ENCODE measurements at regions not wholly inside any gene's neighbourhood (a gene's known extent, or its start where the extent isn't known, plus 50 kb on each side); places are given as distances from the start of the nearest gene placed in this dataset.
"Not testable (repeated sequence)": the region's sequence is repeated elsewhere in the genome, so short reads cannot be mapped to it uniquely, and the experiment has no call there.

DNA sequence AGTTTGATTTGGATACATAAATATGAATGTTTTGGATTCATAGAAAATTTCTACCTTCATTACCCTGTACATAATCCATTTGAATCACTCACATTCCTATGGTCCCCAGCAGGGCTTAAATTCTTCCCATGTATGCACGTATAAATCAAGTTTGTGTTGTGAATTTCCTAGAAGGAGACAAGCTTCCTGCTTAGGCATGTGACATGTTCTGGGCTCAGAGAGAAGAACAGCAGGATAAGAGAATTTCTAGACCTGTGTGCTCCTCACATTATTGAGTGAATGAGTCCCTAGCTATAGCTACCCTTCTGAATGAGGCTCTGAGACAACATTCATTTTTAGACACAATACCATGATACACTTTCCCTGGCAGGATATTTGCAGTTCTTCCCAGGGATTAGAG is 229.1 kb downstream of the YTHDC2 start:
- Mint-ChIP-seq H3K27me3 (ENCODE audit: low read depth) (no peaks in the 10 kb centered on the region), H3K4me3 (ENCODE audit: low read depth) (no peak overlapping the region), H3K4me1 (ENCODE audit: low read depth) (no peaks in the 10 kb centered on the region), H3K9me3 (no peaks in the 10 kb centered on the region), H3K36me3 (ENCODE audit: low read depth) (no peaks in the 10 kb centered on the region), H3K27ac (no peak overlapping the region)
- intact Hi-C loops (cut with micrococcal nuclease), result no loop called here
- no peak for DNase-seq (ENCODE audit: low spot score)

DNA sequence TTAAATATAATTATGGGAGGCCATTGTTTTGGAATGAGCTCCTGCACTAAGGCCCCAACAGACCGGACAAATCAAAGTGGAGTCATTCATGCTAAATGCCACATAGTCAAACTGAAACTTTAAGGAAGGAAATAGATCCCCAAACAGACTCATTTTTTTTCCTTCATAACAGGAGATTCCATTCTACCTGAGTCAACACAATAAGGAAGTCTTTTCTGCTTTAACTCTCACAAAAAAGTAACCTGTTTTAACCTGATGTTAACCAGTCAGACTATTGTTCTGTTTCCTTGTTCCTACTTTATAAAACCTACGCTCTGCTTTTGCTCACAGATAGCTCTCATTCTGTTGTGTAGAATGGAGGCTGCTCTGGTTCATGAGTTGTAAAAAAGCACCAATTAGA is 234.9 kb downstream of the YTHDC2 start:
- Mint-ChIP-seq H3K27me3 (ENCODE audit: low read depth) (no peaks in the 10 kb centered on the region), H3K36me3 (ENCODE audit: low read depth) (no peaks in the 10 kb centered on the region), H3K9me3 (no peaks in the 10 kb centered on the region), H3K4me1 (ENCODE audit: low read depth) (no peaks in the 10 kb centered on the region), H3K27ac (no peak overlapping the region), H3K4me3 (ENCODE audit: low read depth) (no peak overlapping the region)
- DNase-seq (ENCODE audit: low spot score), result no peak
- intact Hi-C loops (cut with micrococcal nuclease), result no loop called here

DNA sequence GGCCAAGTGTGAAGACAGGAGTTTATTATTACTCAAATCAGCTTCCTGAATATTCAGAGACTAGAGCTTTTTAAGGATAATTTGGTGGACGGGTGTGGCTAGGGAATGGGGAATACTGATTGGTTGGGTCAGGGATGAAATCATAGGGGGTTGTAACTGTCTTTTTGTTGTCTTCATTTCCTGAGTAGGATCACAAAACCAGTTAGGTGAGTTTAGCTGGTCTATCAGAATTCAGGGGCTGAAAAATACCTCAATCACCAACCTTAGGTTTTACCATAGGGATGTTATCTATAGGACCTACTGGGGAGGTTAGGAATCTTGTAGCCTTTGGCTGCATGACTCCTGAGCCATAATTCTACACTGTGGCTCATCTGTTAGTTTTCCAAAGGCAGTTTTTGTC is 235.8 kb downstream of the YTHDC2 start:
- Mint-ChIP-seq H3K27ac (no peak overlapping the region), H3K4me1 (ENCODE audit: low read depth) (no peaks in the 10 kb centered on the region), H3K9me3 (no peaks in the 10 kb centered on the region), H3K36me3 (ENCODE audit: low read depth) (no peaks in the 10 kb centered on the region), H3K27me3 (ENCODE audit: low read depth) (no peaks in the 10 kb centered on the region), H3K4me3 (ENCODE audit: low read depth) (no peak overlapping the region)
- intact Hi-C loops (cut with micrococcal nuclease), result no loop called here
- DNase-seq (ENCODE audit: low spot score), result no peak

DNA sequence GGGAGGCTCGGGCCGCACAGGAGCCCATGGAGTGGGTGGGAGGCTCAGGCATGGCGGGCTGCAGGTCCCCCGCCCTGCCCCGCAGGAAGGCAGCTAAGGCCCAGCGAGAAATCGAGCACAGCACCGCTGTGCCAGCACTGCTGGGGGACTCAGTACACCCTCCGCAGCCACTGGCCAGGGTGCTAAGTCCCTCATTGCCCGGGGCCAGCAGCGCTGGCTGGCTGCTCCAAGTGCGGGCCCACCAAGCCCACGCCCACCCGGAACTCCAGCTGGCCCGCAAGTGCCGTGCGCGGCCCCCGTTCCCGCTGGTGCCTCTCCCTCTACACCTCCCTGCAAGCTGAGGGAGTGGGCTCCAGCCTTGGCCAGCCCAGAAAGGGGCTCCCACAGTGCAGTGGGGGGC is 239.7 kb downstream of the YTHDC2 start:
- not testable (repeated sequence) for H3K9me3 Mint-ChIP-seq; H3K4me3 Mint-ChIP-seq (ENCODE audit: low read depth)

DNA sequence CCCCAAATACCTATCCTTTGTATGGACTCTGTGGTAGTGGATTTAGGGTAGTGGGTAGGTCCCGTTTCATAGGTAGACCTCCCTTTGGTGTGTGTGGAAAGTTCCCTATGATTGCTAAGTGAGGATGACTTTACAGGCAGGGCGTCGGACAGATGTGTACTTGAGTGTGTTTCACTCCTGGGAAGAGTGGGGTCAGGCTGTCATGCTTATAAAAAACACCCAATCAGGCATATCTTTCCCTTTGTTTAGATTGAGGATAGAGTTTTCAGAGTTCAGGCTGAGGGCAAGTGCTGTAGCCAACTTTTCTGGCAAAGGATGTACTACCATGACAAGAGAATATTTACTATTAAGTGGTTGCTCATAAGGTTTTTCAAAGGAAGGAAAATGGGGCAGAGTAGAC is 242.0 kb downstream of the YTHDC2 start:
- Mint-ChIP-seq H3K36me3 (ENCODE audit: low read depth) (no peaks in the 10 kb centered on the region), H3K27ac (no peak overlapping the region), H3K27me3 (ENCODE audit: low read depth) (no peaks in the 10 kb centered on the region), H3K4me3 (ENCODE audit: low read depth) (no peak overlapping the region), H3K4me1 (ENCODE audit: low read depth) (no peaks in the 10 kb centered on the region), H3K9me3 (no peaks in the 10 kb centered on the region)
- intact Hi-C loops (cut with micrococcal nuclease), result no loop called here
- DNase-seq (ENCODE audit: low spot score), result no peak

More for the DNA sequence above, 239.7 kb downstream of the YTHDC2 start:
- H3K4me1 Mint-ChIP-seq (ENCODE audit: low read depth); intact Hi-C loops (cut with micrococcal nuclease); H3K27ac Mint-ChIP-seq; H3K36me3 Mint-ChIP-seq (ENCODE audit: low read depth); H3K27me3 Mint-ChIP-seq (ENCODE audit: low read depth); DNase-seq (ENCODE audit: low spot score): not testable (repeated sequence)

DNA sequence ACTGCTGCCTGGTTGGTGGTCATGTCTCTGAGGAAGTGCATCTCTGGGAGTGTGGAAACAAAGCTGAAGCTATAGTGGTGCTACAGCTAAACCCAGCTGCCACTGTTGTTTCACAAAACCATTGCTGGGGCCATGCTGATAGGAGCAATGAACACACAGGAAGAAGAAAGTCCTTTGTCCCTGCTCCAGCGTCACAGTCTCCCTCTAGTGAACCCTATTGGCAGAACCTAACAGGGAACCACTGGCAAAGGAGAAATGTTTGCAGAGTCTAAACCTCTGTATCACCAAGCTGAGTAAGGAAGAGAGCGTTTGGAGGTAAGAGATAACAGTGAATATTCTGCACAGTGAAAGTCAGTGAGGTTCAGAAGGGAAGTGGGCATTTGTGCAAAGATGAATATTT is 244.0 kb downstream of the YTHDC2 start:
- no peak overlapping the region for H3K27ac Mint-ChIP-seq
- H3K4me3 Mint-ChIP-seq (ENCODE audit: low read depth), result no peak overlapping the region
- H3K36me3 Mint-ChIP-seq (ENCODE audit: low read depth), result no peaks in the 10 kb centered on the region
- intact Hi-C loops (cut with micrococcal nuclease), result no loop called here
- no peak for DNase-seq (ENCODE audit: low spot score)
- no peaks in the 10 kb centered on the region for H3K9me3 Mint-ChIP-seq
- H3K27me3 Mint-ChIP-seq (ENCODE audit: low read depth), result no peaks in the 10 kb centered on the region
- H3K4me1 Mint-ChIP-seq (ENCODE audit: low read depth), result no peaks in the 10 kb centered on the region

DNA sequence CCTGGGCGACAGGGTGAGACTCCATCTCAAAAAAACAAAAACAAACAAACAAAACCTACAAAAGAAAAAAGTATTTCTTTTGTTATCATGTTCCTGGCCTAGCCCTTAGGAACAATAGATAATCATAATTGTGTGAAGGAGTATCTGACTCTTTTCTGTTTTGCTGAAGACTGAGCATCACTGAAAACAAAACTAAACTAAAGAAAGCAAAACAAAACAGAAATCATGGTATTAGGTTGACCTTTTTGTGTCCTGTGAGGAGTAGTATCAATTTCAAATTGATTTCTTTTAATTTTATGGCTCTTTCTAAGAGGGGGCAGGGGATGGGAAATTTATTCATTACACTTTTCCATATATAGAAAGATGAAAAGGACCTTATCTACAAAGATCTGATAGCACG is 246.0 kb downstream of the YTHDC2 start:
- intact Hi-C loops (cut with micrococcal nuclease), result no loop called here
- Mint-ChIP-seq H3K27me3 (ENCODE audit: low read depth) (no peaks in the 10 kb centered on the region), H3K27ac (no peak overlapping the region), H3K9me3 (no peaks in the 10 kb centered on the region), H3K4me3 (ENCODE audit: low read depth) (no peak overlapping the region), H3K4me1 (ENCODE audit: low read depth) (no peaks in the 10 kb centered on the region), H3K36me3 (ENCODE audit: low read depth) (no peaks in the 10 kb centered on the region)
- no peak for DNase-seq (ENCODE audit: low spot score)

DNA sequence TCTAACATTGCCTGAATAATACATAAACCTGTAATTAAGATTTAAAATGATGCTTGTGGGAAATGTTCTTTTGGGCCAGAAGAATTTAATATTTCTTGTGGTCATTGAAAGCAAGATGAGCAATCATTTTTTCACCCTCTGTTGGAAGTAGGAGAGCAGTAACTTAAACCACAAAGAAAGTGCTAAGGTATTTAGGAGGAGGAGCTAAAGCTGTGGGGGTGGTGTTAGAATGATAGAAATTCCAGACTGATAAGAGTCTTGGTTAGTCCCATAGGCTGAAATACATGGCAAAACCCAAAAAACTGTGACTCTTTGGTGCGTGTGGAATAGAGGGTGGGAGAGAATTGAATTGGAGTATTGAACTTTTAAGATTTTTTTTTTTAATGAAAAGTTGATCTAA is 247.0 kb downstream of the YTHDC2 start:
- Mint-ChIP-seq H3K36me3 (ENCODE audit: low read depth) (no peaks in the 10 kb centered on the region), H3K4me3 (ENCODE audit: low read depth) (no peak overlapping the region)

DNA sequence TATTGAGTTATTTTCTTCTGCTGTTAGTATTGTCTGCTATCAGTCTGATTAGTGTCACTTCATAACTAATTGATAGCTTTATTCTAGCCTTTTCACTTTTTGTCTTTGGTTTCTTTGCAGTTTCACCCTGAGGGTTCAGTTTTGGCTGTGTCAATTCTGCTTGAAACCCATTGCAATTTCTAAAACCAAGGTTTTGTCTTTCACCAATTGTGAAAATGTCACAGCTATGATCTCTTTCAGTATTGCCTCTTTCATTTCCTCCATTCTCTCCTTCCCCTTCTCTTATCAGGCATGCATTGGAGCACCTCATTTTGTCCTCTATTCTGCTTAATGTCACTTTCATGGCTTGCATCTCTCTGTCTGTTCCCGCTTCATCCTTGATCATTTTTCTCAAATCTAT is 248.1 kb downstream of the YTHDC2 start:
- Mint-ChIP-seq H3K9me3 (no peaks in the 10 kb centered on the region), H3K27me3 (ENCODE audit: low read depth) (no peaks in the 10 kb centered on the region), H3K27ac (no peak overlapping the region), H3K4me3 (ENCODE audit: low read depth) (no peak overlapping the region), H3K4me1 (ENCODE audit: low read depth) (no peaks in the 10 kb centered on the region), H3K36me3 (ENCODE audit: low read depth) (no peaks in the 10 kb centered on the region)
- intact Hi-C loops (cut with micrococcal nuclease), result no loop called here
- DNase-seq (ENCODE audit: low spot score), result no peak

More for the DNA sequence above, 247.0 kb downstream of the YTHDC2 start:
- no peak for DNase-seq (ENCODE audit: low spot score)
- no peaks in the 10 kb centered on the region for H3K27me3 Mint-ChIP-seq (ENCODE audit: low read depth)
- intact Hi-C loops (cut with micrococcal nuclease), result no loop called here
- H3K4me1 Mint-ChIP-seq (ENCODE audit: low read depth), result no peaks in the 10 kb centered on the region
- H3K9me3 Mint-ChIP-seq, result no peaks in the 10 kb centered on the region
- no peak overlapping the region for H3K27ac Mint-ChIP-seq

DNA sequence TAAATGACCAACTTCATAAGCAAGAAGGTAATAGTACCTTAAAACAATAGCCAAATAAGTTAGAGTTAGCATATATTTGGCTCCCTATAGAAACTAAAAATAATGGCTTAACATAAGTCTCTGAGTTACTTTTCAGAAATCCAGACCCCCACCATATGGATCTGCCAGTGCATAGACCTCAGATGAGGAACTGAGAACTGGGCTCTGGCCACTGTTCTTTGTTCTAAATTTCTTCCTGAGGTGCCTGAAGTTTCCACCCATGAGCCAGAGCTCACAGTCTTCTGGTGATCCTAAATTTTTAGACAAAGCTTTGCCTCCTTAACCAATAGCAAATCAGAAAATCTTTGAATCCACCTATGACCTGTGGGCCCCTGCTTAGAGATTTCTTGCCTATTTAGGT is 250.9 kb downstream of the YTHDC2 start:
- H3K4me3 Mint-ChIP-seq (ENCODE audit: low read depth), result no peak overlapping the region
- H3K9me3 Mint-ChIP-seq, result peaks cover 5% of the 10 kb centered on the region
- H3K27ac Mint-ChIP-seq, result no peak overlapping the region
- DNase-seq (ENCODE audit: low spot score), result no peak
- H3K4me1 Mint-ChIP-seq (ENCODE audit: low read depth), result no peaks in the 10 kb centered on the region
- intact Hi-C loops (cut with micrococcal nuclease), result no loop called here
- no peaks in the 10 kb centered on the region for H3K27me3 Mint-ChIP-seq (ENCODE audit: low read depth)
- no peaks in the 10 kb centered on the region for H3K36me3 Mint-ChIP-seq (ENCODE audit: low read depth)

DNA sequence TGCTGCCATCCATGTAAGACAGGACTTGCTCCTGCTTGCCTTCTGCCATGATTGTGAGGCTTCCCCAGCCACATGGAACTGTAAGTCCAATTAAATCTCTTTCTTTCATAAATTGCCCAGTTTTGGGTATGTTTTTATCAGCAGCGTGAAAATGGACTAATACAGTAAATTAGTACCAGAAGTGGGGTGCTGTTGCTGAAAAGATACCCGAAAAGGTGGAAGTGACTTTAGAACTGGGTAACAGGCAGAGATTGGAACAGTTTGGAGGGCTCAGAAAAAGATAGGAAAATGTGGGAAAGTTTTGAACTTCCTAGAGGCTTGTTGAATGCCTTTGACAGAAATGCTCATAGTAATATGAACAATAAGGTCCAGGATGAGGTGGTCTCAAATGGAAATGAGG is 253.3 kb downstream of the YTHDC2 start:
- intact Hi-C loops (cut with micrococcal nuclease); DNase-seq (ENCODE audit: low spot score); H3K27ac Mint-ChIP-seq; H3K9me3 Mint-ChIP-seq; H3K36me3 Mint-ChIP-seq (ENCODE audit: low read depth); H3K27me3 Mint-ChIP-seq (ENCODE audit: low read depth); H3K4me1 Mint-ChIP-seq (ENCODE audit: low read depth); H3K4me3 Mint-ChIP-seq (ENCODE audit: low read depth): not testable (repeated sequence)

DNA sequence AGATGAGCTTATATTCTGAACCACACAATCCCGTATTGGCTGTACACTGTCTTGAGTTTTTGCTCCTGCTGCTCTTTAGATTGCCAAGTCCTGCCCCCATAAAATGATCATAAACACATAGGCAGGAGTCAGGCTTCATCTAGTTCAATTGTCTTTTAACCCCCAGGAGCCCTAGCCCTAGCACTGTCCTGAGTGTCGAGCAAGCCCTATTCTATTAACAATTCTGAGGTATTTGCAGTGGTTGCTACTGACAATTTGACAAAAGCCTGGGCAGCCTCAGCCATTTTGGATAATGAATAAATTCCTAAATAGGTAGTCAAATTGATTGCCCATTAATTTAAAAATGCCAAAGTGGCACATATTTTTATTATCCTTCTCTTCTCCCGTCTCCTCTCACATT is 257.2 kb downstream of the YTHDC2 start:
- Mint-ChIP-seq H3K27me3 (ENCODE audit: low read depth) (no peaks in the 10 kb centered on the region), H3K4me1 (ENCODE audit: low read depth) (no peaks in the 10 kb centered on the region), H3K9me3 (peaks cover 5% of the 10 kb centered on the region), H3K36me3 (ENCODE audit: low read depth) (no peaks in the 10 kb centered on the region), H3K4me3 (ENCODE audit: low read depth) (no peak overlapping the region), H3K27ac (no peak overlapping the region)
- no peak for DNase-seq (ENCODE audit: low spot score)
- intact Hi-C loops (cut with micrococcal nuclease), result no loop called here

DNA sequence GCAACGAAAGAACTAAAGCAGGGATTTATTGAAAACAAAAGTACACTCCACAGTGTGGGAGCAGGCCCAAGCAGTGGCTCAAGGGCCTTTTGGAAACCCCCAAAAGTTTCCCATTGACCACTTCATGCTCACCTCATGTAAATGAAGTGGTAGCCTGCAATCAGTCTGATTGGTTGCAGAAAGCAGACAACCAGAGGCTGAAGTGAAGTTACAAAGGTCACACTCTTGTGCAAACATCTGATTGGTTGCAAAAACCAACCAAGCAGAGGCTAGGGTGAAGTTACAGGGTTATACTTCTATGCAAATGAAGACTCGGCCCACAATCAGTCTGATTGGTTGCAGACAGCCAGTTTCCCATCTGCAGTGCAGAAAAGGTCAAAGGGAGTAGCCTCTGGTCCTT is 258.0 kb downstream of the YTHDC2 start:
- Mint-ChIP-seq H3K9me3 (peaks cover 5% of the 10 kb centered on the region), H3K27ac (no peak overlapping the region), H3K36me3 (ENCODE audit: low read depth) (no peaks in the 10 kb centered on the region), H3K27me3 (ENCODE audit: low read depth) (no peaks in the 10 kb centered on the region), H3K4me3 (ENCODE audit: low read depth) (no peak overlapping the region), H3K4me1 (ENCODE audit: low read depth) (no peaks in the 10 kb centered on the region)
- intact Hi-C loops (cut with micrococcal nuclease), result no loop called here
- no peak for DNase-seq (ENCODE audit: low spot score)

DNA sequence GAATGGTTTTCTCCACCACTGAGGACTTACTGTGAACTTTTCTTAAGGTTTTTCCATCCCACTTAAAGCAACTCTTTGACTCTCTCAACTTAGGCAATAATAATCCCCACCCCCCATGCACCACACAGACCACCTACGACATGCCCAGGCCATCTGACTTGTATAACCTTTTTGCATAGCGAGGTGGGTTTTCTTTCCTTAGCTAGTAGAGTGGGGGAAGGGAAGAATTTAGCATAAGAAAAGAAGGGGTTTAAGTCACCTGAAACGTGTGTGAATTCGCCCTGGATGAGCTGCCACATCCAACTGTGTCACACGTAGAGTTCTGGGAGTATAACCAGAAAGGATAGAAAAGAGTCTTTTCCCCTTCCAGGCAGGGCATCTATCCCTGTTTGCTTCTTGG is 262.7 kb downstream of the YTHDC2 start:
- Mint-ChIP-seq H3K27me3 (ENCODE audit: low read depth) (no peaks in the 10 kb centered on the region), H3K4me3 (ENCODE audit: low read depth) (no peak overlapping the region), H3K4me1 (ENCODE audit: low read depth) (no peaks in the 10 kb centered on the region), H3K27ac (no peak overlapping the region), H3K9me3 (no peaks in the 10 kb centered on the region), H3K36me3 (ENCODE audit: low read depth) (no peaks in the 10 kb centered on the region)
- DNase-seq (ENCODE audit: low spot score), result no peak
- intact Hi-C loops (cut with micrococcal nuclease), result no loop called here
